HEK293T (cell line): ENCODE measurements at regions not wholly inside any gene's neighbourhood (a gene's known extent, or its start where the extent isn't known, plus 50 kb on each side); places are given as distances from the start of the nearest gene placed in this dataset.

Experiments
- BHLHE40 ChIP-seq: fragments of 450-650 bp; IDR thresholded peaks from 2 replicates; pipeline ENCODE4 v1.6.1; 2016; ENCODE audit warnings: mild to moderate bottlenecking, moderate library complexity, borderline replicate concordance
- ELF4 ChIP-seq: fragments of 450-650 bp; IDR thresholded peaks from 2 replicates; pipeline ENCODE4 v1.6.1; 2017; ENCODE audit warnings: antibody characterized with exemption
- FOXA1 ChIP-seq: fragments of 450-650 bp; IDR thresholded peaks from 2 replicates; pipeline ENCODE4 v1.6.1; 2016; ENCODE audit warnings: mild to moderate bottlenecking
- FOXK2 ChIP-seq: fragments of 450-650 bp; IDR thresholded peaks from 2 replicates; pipeline ENCODE4 v1.6.1; 2016; ENCODE audit warnings: mild to moderate bottlenecking
- FOXM1 ChIP-seq: fragments of 450-650 bp; IDR thresholded peaks from 2 replicates; pipeline ENCODE4 v1.6.1; 2017; ENCODE audit warnings: mild to moderate bottlenecking, borderline replicate concordance

GRCh38 chr22:48870436-48870835, 957.2 kb downstream of the BRD1 start:
- TF ChIP-seq BHLHE40, result no peak
- TF ChIP-seq FOXM1, result no peak
- no peak for TF ChIP-seq FOXK2
- no peak for TF ChIP-seq ELF4
- TF ChIP-seq FOXA1, result no peak
